SK-N-SH (cell line): ENCODE measurements at regions not wholly inside any gene's neighbourhood (a gene's known extent, or its start where the extent isn't known, plus 50 kb on each side); places are given as distances from the start of the nearest gene placed in this dataset.

Source experiments
- CTCF ChIA-PET: fragments of 300-600, 350-600 bp; formaldehyde crosslinking; extraction: SDS; loops from one replicate; lab custom pipeline; 2021; lab: Yijun Ruan, JAX
- POLR2A ChIA-PET: fragments of 350-600 bp; sonication (Branson Sonifier 250); formaldehyde crosslinking; extraction: SDS; loops from one replicate; lab custom pipeline; 2020; ENCODE audit warnings: antibody characterized with exemption, inconsistent platforms; lab: Yijun Ruan, JAX
- DNase-seq: peaks from one replicate; pipeline ENCODE4 v3.0.0; 2012
- H2AFZ ChIP-seq: fragments of 200-600 bp; sonication (generic); 2 replicates; pipeline ENCODE4 v1.8.1; 2016; ENCODE audit warnings: antibody characterized with exemption, mild to moderate bottlenecking, low read depth
- H3F3A ChIP-seq: fragments of 200-600 bp; sonication (generic); replicated peaks from 2 replicates; pipeline ENCODE3; 2016; ENCODE audit warnings: antibody characterized with exemption, mild to moderate bottlenecking; ENCODE audit not compliant: insufficient read depth
- H3K27ac ChIP-seq, 2 experiments: fragments of 200-500 bp in 1 of 2; fragments of 200-600 bp in 1 of 2; sonication (Bioruptor generic) in 1 of 2; sonication (generic), shearing (Covaris generic) in 1 of 2; 2 replicates each; pipeline versions ENCODE4 v1.5.1 to v1.6.1; 2014 to 2016; ENCODE audit warnings: low read depth in 2 of 2, inconsistent platforms in 1 of 2, low read length in 1 of 2, mild to moderate bottlenecking in 1 of 2, mixed read lengths in 1 of 2
- H3K27me3 ChIP-seq: fragments of 200-600 bp; sonication (generic), shearing (Covaris generic); 2 replicates; pipeline ENCODE4 v1.6.1; 2016; ENCODE audit warnings: mixed run types; ENCODE audit not compliant: insufficient read depth
- H3K36me3 ChIP-seq, 2 experiments: fragments of 200-500 bp in 1 of 2; fragments of 200-600 bp in 1 of 2; sonication (Bioruptor generic) in 1 of 2; sonication (generic) in 1 of 2; replicated peaks in 1 of 2; 2 replicates each; pipeline versions ENCODE3 to v1.5.1; 2014 to 2016; ENCODE audit warnings: low read length in 1 of 2, mild to moderate bottlenecking in 1 of 2; ENCODE audit not compliant: insufficient read depth in 2 of 2, control insufficient read depth in 1 of 2
- H3K4me1 ChIP-seq, 2 experiments: fragments of 200-500 bp in 1 of 2; fragments of 200-600 bp in 1 of 2; sonication (Bioruptor generic) in 1 of 2; sonication (generic), shearing (Covaris generic) in 1 of 2; 2 replicates each; pipeline versions ENCODE4 v1.5.1 to v1.6.1; 2014 to 2016; ENCODE audit warnings: low read depth in 1 of 2, low read length in 1 of 2, mixed run types in 1 of 2; ENCODE audit not compliant: insufficient read depth in 2 of 2, control insufficient read depth in 1 of 2
- H3K4me2 ChIP-seq: fragments of 200-600 bp; sonication (generic), shearing (Covaris generic); 2 replicates; pipeline ENCODE4 v1.6.1; 2017; ENCODE audit warnings: mixed run types
- H3K4me3 ChIP-seq, 2 experiments: fragments of 200-500 bp in 1 of 2; fragments of 200-600 bp in 1 of 2; sonication (Bioruptor generic) in 1 of 2; sonication (generic), shearing (Covaris generic) in 1 of 2; 2 replicates each; pipeline versions ENCODE4 v1.5.1 to v1.8.1; 2014 to 2016; ENCODE audit warnings: low read depth in 2 of 2, inconsistent platforms in 1 of 2, low read length in 1 of 2, mild to moderate bottlenecking in 1 of 2, mixed read lengths in 1 of 2, moderate library complexity in 1 of 2
- H3K79me2 ChIP-seq: fragments of 200-600 bp; sonication (generic); 2 replicates; pipeline ENCODE4 v1.8.1; 2017; ENCODE audit warnings: mild to moderate bottlenecking; ENCODE audit not compliant: insufficient read depth
- H3K9ac ChIP-seq: fragments of 200-600 bp; sonication (generic); 2 replicates; pipeline ENCODE4 v1.6.1; 2017; ENCODE audit warnings: mixed run types
- H3K9me2 ChIP-seq: fragments of 200-600 bp; sonication (generic); 2 replicates; pipeline ENCODE4 v1.6.1; 2017; ENCODE audit warnings: mixed run types
- H3K9me3 ChIP-seq: fragments of 200-600 bp; sonication (generic); 2 replicates; pipeline ENCODE4 v1.6.1; 2017; ENCODE audit warnings: mixed run types, mild to moderate bottlenecking, moderate library complexity
- H4K20me1 ChIP-seq: fragments of 200-600 bp; sonication (generic); 2 replicates; pipeline ENCODE4 v1.6.1; 2017; ENCODE audit warnings: mild to moderate bottlenecking, mixed run types; ENCODE audit not compliant: insufficient read depth
- EP300 ChIP-seq, 2 experiments: IDR thresholded peaks; 2 replicates each; pipeline versions ENCODE4 v1.4.0 to v1.6.1; 2012; ENCODE audit warnings: borderline replicate concordance in 1 of 2, low read depth in 1 of 2, low read length in 1 of 2
- FOSL2 ChIP-seq: IDR thresholded peaks from 2 replicates; pipeline ENCODE4 v1.4.0; 2012; ENCODE audit warnings: low read depth, mild to moderate bottlenecking, moderate library complexity, borderline replicate concordance
- FOXJ3 ChIP-seq: sonication (generic); formaldehyde crosslinking; IDR thresholded peaks from 2 replicates; pipeline ENCODE4 v1.5.1; 2020; ENCODE audit warnings: mild to moderate bottlenecking, missing genetic modification reagents
- IRF3 ChIP-seq: fragments of 150-350 bp; IDR thresholded peaks from 2 replicates; pipeline ENCODE4 v1.6.1; 2016; ENCODE audit warnings: mild to moderate bottlenecking, low read depth, low read length
- JUND ChIP-seq: IDR thresholded peaks from 2 replicates; pipeline ENCODE4 v1.4.0; 2012
- NRF1 ChIP-seq: IDR thresholded peaks from 2 replicates; pipeline ENCODE4 v1.6.1; 2012; ENCODE audit warnings: low read depth, mild to moderate bottlenecking, low read length
- REST ChIP-seq: IDR thresholded peaks from 2 replicates; pipeline ENCODE4 v1.6.1; 2012; ENCODE audit warnings: mild to moderate bottlenecking, low read depth, low read length, moderate library complexity
- SIN3A ChIP-seq: IDR thresholded peaks from 2 replicates; pipeline ENCODE4 v1.6.1; 2012; ENCODE audit warnings: low read depth, mild to moderate bottlenecking, low read length, moderate library complexity, borderline replicate concordance
- WGBS: methylation state at CpG from one replicate; pipeline ENCODE4 v1.1.6; 2017; ENCODE audit warnings: low lambda C conversion rate; 5-methylcytosine and 5-hydroxymethylcytosine counted together

DNA sequence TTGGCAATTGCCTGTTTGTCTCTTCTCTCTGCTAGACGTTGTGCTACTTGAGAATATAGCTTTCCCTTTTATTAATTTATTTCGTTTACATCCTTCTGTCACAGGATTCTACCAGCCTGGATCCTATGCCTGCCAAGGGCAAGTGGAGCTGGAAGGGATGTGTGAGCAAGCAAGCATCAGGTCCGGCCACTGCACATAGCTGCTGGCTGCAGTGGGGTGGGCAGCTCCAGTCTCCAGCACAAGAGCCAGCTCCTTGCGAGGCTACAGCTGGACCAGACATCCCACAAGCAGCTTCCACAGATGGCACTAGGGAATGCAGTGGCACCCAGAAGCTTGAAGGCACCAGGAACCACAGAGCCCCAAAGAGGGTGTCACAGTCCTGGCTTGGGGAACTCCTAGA, 225.0 kb downstream of the KCNC2 start (continued):
- TF ChIP-seq REST: no peak
- TF ChIP-seq SIN3A: no peak
- TF ChIP-seq, all 33 proteins: peak for 0

DNA sequence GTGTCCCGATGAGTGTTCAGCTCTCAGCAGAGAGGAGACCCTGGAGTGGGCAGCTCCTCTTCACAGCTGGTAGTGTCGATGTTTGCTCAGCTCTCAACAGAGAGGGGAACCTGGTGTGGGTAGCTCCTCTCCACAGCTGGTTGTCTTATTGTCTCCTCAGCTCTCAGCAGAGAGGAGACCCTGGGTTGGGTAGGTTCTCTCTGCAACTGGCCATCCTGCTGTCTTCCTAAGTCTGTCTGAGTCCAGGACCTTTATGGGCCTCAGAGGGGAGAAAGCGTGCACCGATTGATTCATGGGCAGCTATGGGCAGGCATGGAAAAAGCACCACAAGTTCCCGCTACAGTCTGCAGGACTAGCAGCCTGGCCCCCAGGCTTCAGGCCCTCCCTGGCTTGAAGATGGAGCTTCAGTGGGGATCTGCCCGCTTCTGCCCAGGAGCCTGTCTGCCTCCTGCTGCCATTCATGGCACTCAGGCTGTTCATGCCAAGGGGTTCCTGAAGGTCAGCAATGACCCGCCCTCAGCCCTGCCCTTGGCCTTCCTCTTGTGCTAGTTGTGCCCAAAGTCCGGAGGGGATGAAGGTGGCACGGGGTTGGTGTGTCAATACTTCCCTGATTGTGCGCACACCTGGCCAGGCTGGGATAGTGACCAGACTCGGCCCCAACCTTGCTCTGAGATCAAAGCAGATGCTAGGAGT, 224.2 kb downstream of the KCNC2 start:
- no peak for DNase-seq
- Histone ChIP-seq H3K27ac (no peak overlapping the region), H3K4me3 (no peak overlapping the region), H3K9ac (no peak overlapping the region), H3K4me2 (no peak overlapping the region), H3K9me2 (no peaks in the 10 kb centered on the region), H3K27me3 (peaks cover 7% of the 10 kb centered on the region; the same call in 1 of the 2 replicates), H3F3A (no peaks in the 10 kb centered on the region), H3K9me3 (no peaks in the 10 kb centered on the region), H4K20me1 (no peaks in the 10 kb centered on the region), H2AFZ (no peak overlapping the region), H3K79me2 (no peaks in the 10 kb centered on the region), H3K36me3 (no peaks in the 10 kb centered on the region), H3K4me1 (no peaks in the 10 kb centered on the region; a peak in 2 of 4 replicates)
- TF ChIP-seq NRF1 (no peak), FOXJ3 (no peak), EP300 (IDR thresholded peaks at IDR 0.05; ENCODE audit: borderline replicate concordance in 1 of 2, low read depth in 1 of 2, low read length in 1 of 2) (no peak), FOSL2 (no peak), IRF3 (no peak), REST (no peak), JUND (no peak)
- ChIA-PET CTCF (no interaction called here), POLR2A (no interaction called here)
- 29% methylated on average over 9 of the region's 11 CpGs for WGBS
